NK-92 (cell line): ENCODE measurements at regions not wholly inside any gene's neighbourhood (a gene's known extent, or its start where the extent isn't known, plus 50 kb on each side); places are given as distances from the start of the nearest gene placed in this dataset.

Source experiments
- DNase-seq: peaks from one replicate; lab custom pipeline; 2025; ENCODE audit not compliant: unreplicated experiment; lab: John Stamatoyannopoulos, UW

- no peak for DNase-seq
Measured at GRCh38 chr9:71590362-71590761, 178.0 kb downstream of the CEMIP2 start.

GRCh38 chr9:71589612-71590011, 178.7 kb downstream of the CEMIP2 start:
- no peak for DNase-seq

- no peak for DNase-seq
Measured at GRCh38 chr9:71587576-71588362, 180.5 kb downstream of the CEMIP2 start.

GRCh38 chr9:71583792-71584191, 184.5 kb downstream of the CEMIP2 start:
- no peak for DNase-seq

GRCh38 chr9:71582347-71582746, 186.0 kb downstream of the CEMIP2 start:
- DNase-seq = no peak

GRCh38 chr9:71581101-71581500, 187.2 kb downstream of the CEMIP2 start:
- no peak for DNase-seq

- DNase-seq = no peak
Measured at GRCh38 chr9:71571186-71571585, 197.1 kb downstream of the CEMIP2 start.

GRCh38 chr9:71567890-71568289, 200.4 kb downstream of the CEMIP2 start:
- no peak for DNase-seq

- DNase-seq = no peak
Measured at GRCh38 chr9:71562140-71562539, 206.2 kb downstream of the CEMIP2 start.

- DNase-seq = no peak
Measured at GRCh38 chr9:71557310-71557709, 211.0 kb downstream of the CEMIP2 start.

- no peak for DNase-seq
Measured at GRCh38 chr9:71552480-71552879, 215.8 kb downstream of the CEMIP2 start.

GRCh38 chr9:71549023-71549422, 219.3 kb downstream of the CEMIP2 start:
- DNase-seq = no peak

- no peak for DNase-seq
Measured at GRCh38 chr9:71544464-71544863, 223.8 kb downstream of the CEMIP2 start.

GRCh38 chr9:71541436-71541835, 226.9 kb downstream of the CEMIP2 start:
- no peak for DNase-seq

- DNase-seq = no peak
Measured at GRCh38 chr9:71524996-71525580, 243.2 kb downstream of the CEMIP2 start.

GRCh38 chr9:71524516-71524915, 243.8 kb downstream of the CEMIP2 start:
- no peak for DNase-seq

- no peak for DNase-seq
Measured at GRCh38 chr9:71521132-71521531, 247.2 kb downstream of the CEMIP2 start.

- DNase-seq = no peak
Measured at GRCh38 chr9:71519098-71519696, 249.1 kb downstream of the CEMIP2 start.

GRCh38 chr9:71518045-71518827, 250.1 kb downstream of the CEMIP2 start:
- no peak for DNase-seq

GRCh38 chr9:71515626-71516025, 252.7 kb downstream of the CEMIP2 start:
- no peak for DNase-seq

- DNase-seq = no peak
Measured at GRCh38 chr9:71515107-71515506, 253.2 kb downstream of the CEMIP2 start.
